ENCODE measurements at regions not wholly inside any gene's neighbourhood (a gene's known extent, or its start where the extent isn't known, plus 50 kb on each side); places are given as distances from the start of the nearest gene placed in this dataset.

- no peak for TF ChIP-seq CTCF (conservative IDR thresholded peaks at IDR 0.05; ENCODE audit: low read depth, low read length)
- TF ChIP-seq EZH2 (IDR thresholded peaks at IDR 0.05; ENCODE audit: low read length, unreplicated experiment): no peak
- no peak for TF ChIP-seq EZH2phosphoT487 (IDR thresholded peaks at IDR 0.05; ENCODE audit: borderline replicate concordance, low read length)
Observed at GRCh38 chr4:174096999-174097398, 186.5 kb downstream of the FBXO8 start.

Data from PC-3 (cell line).